Left lung (tissue), 4 donors: ENCODE measurements at regions not wholly inside any gene's neighbourhood (a gene's known extent, or its start where the extent isn't known, plus 50 kb on each side); places are given as distances from the start of the nearest gene placed in this dataset.

Experiments used
- ATAC-seq: fragments of 200-7000 bp; cut with Tn5 transposase; one replicate; pipeline ENCODE4 v1.9.1; 2020; ENCODE audit warnings: moderate library complexity
- DNase-seq, 4 donors: peaks; one replicate each; pipeline ENCODE4 v3.0.0-alpha.2; 2013 to 2020
- H3K27ac ChIP-seq, 2 donors: fragments of 200-600 bp; sonication (generic) in 1 of 2; one replicate each; pipeline versions ENCODE4 v1.5.0 to v1.8.0; 2020 to 2021
- H3K27me3 ChIP-seq, 2 donors: fragments of 200-600 bp; sonication (generic) in 1 of 2; one replicate each; pipeline versions ENCODE4 v1.5.0 to v1.8.0; 2020 to 2021
- H3K36me3 ChIP-seq, 2 donors: fragments of 200-600 bp; sonication (generic) in 1 of 2; one replicate each; pipeline versions ENCODE4 v1.5.0 to v1.8.0; 2020 to 2021
- H3K4me1 ChIP-seq, 2 donors: fragments of 200-600 bp; one replicate each; pipeline ENCODE4 v1.8.0; 2021
- H3K4me3 ChIP-seq, 2 donors: fragments of 200-600 bp; sonication (generic) in 1 of 2; one replicate each; pipeline versions ENCODE4 v1.5.0 to v1.8.0; 2020 to 2021; ENCODE audit warnings: mild to moderate bottlenecking in 1 of 2
- H3K9me3 ChIP-seq, 2 donors: fragments of 200-600 bp; sonication (generic) in 1 of 2; one replicate each; pipeline versions ENCODE4 v1.5.0 to v1.8.0; 2020 to 2021
- CTCF ChIP-seq, 2 donors: fragments of 200-600 bp; sonication (generic) in 1 of 2; IDR thresholded peaks; one replicate each; pipeline versions ENCODE4 v1.5.0 to v1.8.0; 2021; ENCODE audit warnings: antibody characterized with exemption in 2 of 2
- intact Hi-C, 2 donors: fragments of 100-400 bp; cut with DNase I; formaldehyde crosslinking; loops; one replicate each; pipeline versions ENCODE4 v1.11.2 to v1.14.2; 2022
- donor health status: DM: no; HTN: yes; CAD: no.
- donor health status: DM: no; HTN: no; CAD: no.

GRCh38 chr5:67827541-67827940 is 388.0 kb upstream of the PIK3R1 start:
- Histone ChIP-seq H3K4me3 (no peak overlapping the region), H3K27ac (no peak overlapping the region), H3K9me3 (no peaks in the 10 kb centered on the region), H3K27me3 (no peaks in the 10 kb centered on the region), H3K36me3 (no peaks in the 10 kb centered on the region), H3K4me1 (no peaks in the 10 kb centered on the region)
- TF ChIP-seq CTCF (IDR thresholded peaks at IDR 0.05) = no peak
- intact Hi-C loops = no loop called here
- ATAC-seq (no peak), DNase-seq (no peak)

GRCh38 chr5:67824852-67825251 is 390.7 kb upstream of the PIK3R1 start:
- H3K27me3 ChIP-seq = no peaks in the 10 kb centered on the region
- no peaks in the 10 kb centered on the region for H3K9me3 ChIP-seq
- H3K4me1 ChIP-seq = no peaks in the 10 kb centered on the region
- no peak for DNase-seq
- no peak for TF ChIP-seq CTCF (IDR thresholded peaks at IDR 0.05)
- no peak for ATAC-seq
- intact Hi-C loops = no loop called here
- H3K36me3 ChIP-seq = no peaks in the 10 kb centered on the region
- no peak overlapping the region for H3K4me3 ChIP-seq
- H3K27ac ChIP-seq = no peak overlapping the region

- Histone ChIP-seq H3K27me3 (no peaks in the 10 kb centered on the region), H3K27ac (no peak overlapping the region), H3K4me1 (no peaks in the 10 kb centered on the region), H3K4me3 (no peak overlapping the region), H3K36me3 (no peaks in the 10 kb centered on the region), H3K9me3 (no peaks in the 10 kb centered on the region)
- ATAC-seq (no peak), DNase-seq (peak in 1 of 4 donors; percentile 63)
- intact Hi-C loops = no loop called here
- no peak for TF ChIP-seq CTCF (IDR thresholded peaks at IDR 0.05)
Observed at GRCh38 chr5:67817652-67818051, 397.9 kb upstream of the PIK3R1 start.

GRCh38 chr5:67816456-67816855 is 399.1 kb upstream of the PIK3R1 start:
- H3K27ac ChIP-seq = no peak overlapping the region
- no peaks in the 10 kb centered on the region for H3K36me3 ChIP-seq
- H3K9me3 ChIP-seq = no peaks in the 10 kb centered on the region
- H3K4me1 ChIP-seq = no peaks in the 10 kb centered on the region
- DNase-seq (no peak), ATAC-seq (no peak)
- no peak overlapping the region for H3K4me3 ChIP-seq
- no peak for TF ChIP-seq CTCF (IDR thresholded peaks at IDR 0.05)
- intact Hi-C loops = no loop called here
- H3K27me3 ChIP-seq = no peaks in the 10 kb centered on the region

GRCh38 chr5:67815455-67816391 is 399.8 kb upstream of the PIK3R1 start:
- intact Hi-C loops = no loop called here
- no peak overlapping the region for H3K4me3 ChIP-seq
- H3K4me1 ChIP-seq = no peaks in the 10 kb centered on the region
- H3K36me3 ChIP-seq = no peaks in the 10 kb centered on the region
- no peaks in the 10 kb centered on the region for H3K27me3 ChIP-seq
- DNase-seq (no peak), ATAC-seq (peak; percentile 24)
- H3K27ac ChIP-seq = no peak overlapping the region
- TF ChIP-seq CTCF (IDR thresholded peaks at IDR 0.05) = no peak
- no peaks in the 10 kb centered on the region for H3K9me3 ChIP-seq
